Activated CD4-positive, alpha-beta T cell treated with anti-CD3 and anti-CD28 coated beads, Interleukin-2, amount 10 ng/mL, durations not matched to agents 7 days and 5 days (primary cell): ENCODE measurements at regions not wholly inside any gene's neighbourhood (a gene's known extent, or its start where the extent isn't known, plus 50 kb on each side); places are given as distances from the start of the nearest gene placed in this dataset.

Experiments
- CTCF ChIA-PET: fragments of 350-600 bp; sonication (Branson Sonifier 250); formaldehyde crosslinking; loops from one replicate; lab custom pipeline; 2021; ENCODE audit warnings: antibody characterized with exemption; lab: Charles Lee
- POLR2A ChIA-PET: fragments of 350-600 bp; sonication (Branson Sonifier 250); formaldehyde crosslinking; loops from one replicate; lab custom pipeline; 2021; ENCODE audit warnings: antibody characterized with exemption; lab: Charles Lee
- DNase-seq: peaks from one replicate; pipeline ENCODE4 v3.0.0-alpha.2; 2020
- H3K27ac Mint-ChIP-seq: one replicate; pipeline ENCODE4 v1.8.0; 2021; ENCODE audit warnings: mild to moderate bottlenecking, moderate library complexity, mixed read lengths
- H3K27me3 Mint-ChIP-seq: one replicate; pipeline ENCODE4 v1.8.0; 2021; ENCODE audit warnings: mixed read lengths
- H3K36me3 Mint-ChIP-seq: one replicate; pipeline ENCODE4 v1.8.0; 2021; ENCODE audit warnings: low read depth, mixed read lengths
- H3K4me1 Mint-ChIP-seq: one replicate; pipeline ENCODE4 v1.8.0; 2021; ENCODE audit warnings: mixed read lengths
- H3K4me3 Mint-ChIP-seq: one replicate; pipeline ENCODE4 v1.8.0; 2021; ENCODE audit warnings: mild to moderate bottlenecking, moderate library complexity, mixed read lengths
- H3K9me3 Mint-ChIP-seq: one replicate; pipeline ENCODE4 v1.8.0; 2021; ENCODE audit warnings: mixed read lengths

- POLR2A ChIA-PET, result no interaction called here
- H3K9me3 Mint-ChIP-seq, result no peaks in the 10 kb centered on the region
- H3K4me1 Mint-ChIP-seq, result no peaks in the 10 kb centered on the region
- no peak for DNase-seq
- no peak overlapping the region for H3K27ac Mint-ChIP-seq
- CTCF ChIA-PET, result no interaction called here
- no peaks in the 10 kb centered on the region for H3K27me3 Mint-ChIP-seq
- H3K4me3 Mint-ChIP-seq, result no peak overlapping the region
- H3K36me3 Mint-ChIP-seq, result no peaks in the 10 kb centered on the region
These were observed 69.9 kb upstream of the FOXQ1 start for GRCh38 chr6:1242021-1242420.

GRCh38 chr6:1240766-1241318 lies 71.1 kb upstream of the FOXQ1 start:
- ChIA-PET POLR2A (no interaction called here), CTCF (no interaction called here)
- Mint-ChIP-seq H3K27me3 (no peaks in the 10 kb centered on the region), H3K9me3 (no peaks in the 10 kb centered on the region), H3K4me3 (no peak overlapping the region), H3K36me3 (no peaks in the 10 kb centered on the region), H3K27ac (no peak overlapping the region), H3K4me1 (no peaks in the 10 kb centered on the region)
- DNase-seq, result no peak

GRCh38 chr6:1239805-1240204 lies 72.1 kb upstream of the FOXQ1 start:
- Mint-ChIP-seq H3K4me3 (no peak overlapping the region), H3K9me3 (no peaks in the 10 kb centered on the region), H3K36me3 (no peaks in the 10 kb centered on the region), H3K27ac (no peak overlapping the region), H3K4me1 (no peaks in the 10 kb centered on the region), H3K27me3 (no peaks in the 10 kb centered on the region)
- ChIA-PET CTCF (no interaction called here), POLR2A (no interaction called here)
- DNase-seq, result no peak

- Mint-ChIP-seq H3K9me3 (no peaks in the 10 kb centered on the region), H3K27me3 (no peaks in the 10 kb centered on the region), H3K36me3 (no peaks in the 10 kb centered on the region), H3K4me1 (no peaks in the 10 kb centered on the region), H3K27ac (no peak overlapping the region), H3K4me3 (no peak overlapping the region)
- ChIA-PET CTCF (no interaction called here), POLR2A (no interaction called here)
- DNase-seq, result no peak
These were observed 73.9 kb upstream of the FOXQ1 start for GRCh38 chr6:1238040-1238439.

- ChIA-PET POLR2A (no interaction called here), CTCF (no interaction called here)
- no peak overlapping the region for H3K4me3 Mint-ChIP-seq
- no peak for DNase-seq
- no peaks in the 10 kb centered on the region for H3K36me3 Mint-ChIP-seq
- no peaks in the 10 kb centered on the region for H3K27me3 Mint-ChIP-seq
- no peaks in the 10 kb centered on the region for H3K4me1 Mint-ChIP-seq
- H3K27ac Mint-ChIP-seq, result no peak overlapping the region
- no peaks in the 10 kb centered on the region for H3K9me3 Mint-ChIP-seq
These were observed 74.3 kb upstream of the FOXQ1 start for GRCh38 chr6:1237636-1238035.

- CTCF ChIA-PET, result no interaction called here
- POLR2A ChIA-PET, result no interaction called here
- DNase-seq, result no peak
- H3K9me3 Mint-ChIP-seq, result no peaks in the 10 kb centered on the region
- H3K36me3 Mint-ChIP-seq, result no peaks in the 10 kb centered on the region
- H3K4me1 Mint-ChIP-seq, result no peaks in the 10 kb centered on the region
- H3K27me3 Mint-ChIP-seq, result no peaks in the 10 kb centered on the region
- no peak overlapping the region for H3K27ac Mint-ChIP-seq
- no peak overlapping the region for H3K4me3 Mint-ChIP-seq
These were observed 76.1 kb upstream of the FOXQ1 start for GRCh38 chr6:1235825-1236224.

GRCh38 chr6:1233924-1234323 lies 78.0 kb upstream of the FOXQ1 start:
- ChIA-PET POLR2A (no interaction called here), CTCF (interaction anchor here (0.6 kb wide), 1 partner anchor 70 kb away, joined by 4 read pairs; no protein-coding TSS in a partner anchor)
- Mint-ChIP-seq H3K27me3 (no peaks in the 10 kb centered on the region), H3K36me3 (no peaks in the 10 kb centered on the region), H3K4me1 (no peaks in the 10 kb centered on the region), H3K27ac (no peak overlapping the region), H3K4me3 (no peak overlapping the region), H3K9me3 (no peaks in the 10 kb centered on the region)
- DNase-seq, result no peak

GRCh38 chr6:1232578-1232977 lies 79.3 kb upstream of the FOXQ1 start:
- Mint-ChIP-seq H3K4me1 (no peaks in the 10 kb centered on the region), H3K27me3 (no peaks in the 10 kb centered on the region), H3K4me3 (no peak overlapping the region), H3K9me3 (no peaks in the 10 kb centered on the region), H3K27ac (no peak overlapping the region), H3K36me3 (no peaks in the 10 kb centered on the region)
- ChIA-PET CTCF (no interaction called here), POLR2A (no interaction called here)
- no peak for DNase-seq

GRCh38 chr6:1231941-1232340 lies 80.0 kb upstream of the FOXQ1 start:
- Mint-ChIP-seq H3K4me3 (no peak overlapping the region), H3K36me3 (no peaks in the 10 kb centered on the region), H3K27me3 (no peaks in the 10 kb centered on the region), H3K4me1 (no peaks in the 10 kb centered on the region), H3K9me3 (no peaks in the 10 kb centered on the region), H3K27ac (no peak overlapping the region)
- CTCF ChIA-PET, result no interaction called here
- no peak for DNase-seq
- POLR2A ChIA-PET, result no interaction called here

- CTCF ChIA-PET, result no interaction called here
- no peak for DNase-seq
- H3K9me3 Mint-ChIP-seq, result no peaks in the 10 kb centered on the region
- POLR2A ChIA-PET, result no interaction called here
- no peak overlapping the region for H3K27ac Mint-ChIP-seq
- H3K27me3 Mint-ChIP-seq, result no peaks in the 10 kb centered on the region
- no peak overlapping the region for H3K4me3 Mint-ChIP-seq
- no peaks in the 10 kb centered on the region for H3K36me3 Mint-ChIP-seq
- no peaks in the 10 kb centered on the region for H3K4me1 Mint-ChIP-seq
These were observed 81.0 kb upstream of the FOXQ1 start for GRCh38 chr6:1230689-1231605.

- Mint-ChIP-seq H3K9me3 (no peaks in the 10 kb centered on the region), H3K27me3 (no peaks in the 10 kb centered on the region)
These were observed 81.6 kb upstream of the FOXQ1 start for GRCh38 chr6:1230281-1230680.

GRCh38 chr6:1229808-1230207 lies 82.1 kb upstream of the FOXQ1 start:
- Mint-ChIP-seq H3K9me3 (no peaks in the 10 kb centered on the region), H3K27ac (no peak overlapping the region), H3K27me3 (no peaks in the 10 kb centered on the region), H3K4me1 (no peaks in the 10 kb centered on the region), H3K36me3 (no peaks in the 10 kb centered on the region), H3K4me3 (no peak overlapping the region)
- ChIA-PET CTCF (no interaction called here), POLR2A (interaction anchor here (0.6 kb wide), 1 partner anchor 48 kb away, joined by 3 read pairs; no protein-coding TSS in a partner anchor)
- DNase-seq, result no peak

More at GRCh38 chr6:1230281-1230680, 81.6 kb upstream of the FOXQ1 start:
- CTCF ChIA-PET, result no interaction called here
- no peak for DNase-seq
- H3K27ac Mint-ChIP-seq, result no peak overlapping the region
- H3K4me1 Mint-ChIP-seq, result no peaks in the 10 kb centered on the region
- no peaks in the 10 kb centered on the region for H3K36me3 Mint-ChIP-seq
- no peak overlapping the region for H3K4me3 Mint-ChIP-seq
- POLR2A ChIA-PET, result no interaction called here

GRCh38 chr6:1229301-1229700 lies 82.6 kb upstream of the FOXQ1 start:
- POLR2A ChIA-PET, result interaction anchor here (0.6 kb wide), 1 partner anchor 47 kb away, joined by 3 read pairs; no protein-coding TSS in a partner anchor
- Mint-ChIP-seq H3K4me1 (no peaks in the 10 kb centered on the region), H3K27ac (no peak overlapping the region), H3K4me3 (no peak overlapping the region), H3K36me3 (no peaks in the 10 kb centered on the region), H3K9me3 (no peaks in the 10 kb centered on the region), H3K27me3 (no peaks in the 10 kb centered on the region)
- CTCF ChIA-PET, result no interaction called here
- DNase-seq, result no peak
